Endothelial cell (in vitro differentiated cells): ENCODE measurements at regions not wholly inside any gene's neighbourhood (a gene's known extent, or its start where the extent isn't known, plus 50 kb on each side); places are given as distances from the start of the nearest gene placed in this dataset.

Source experiments
- DNase-seq: peaks from one replicate; pipeline ENCODE4 v3.0.0; 2021; ENCODE audit warnings: low spot score
- H3K27ac Mint-ChIP-seq: one replicate; pipeline ENCODE4 v1.8.0; 2021; ENCODE audit warnings: mixed read lengths, inconsistent platforms; ENCODE audit not compliant: unreplicated experiment
- H3K27me3 Mint-ChIP-seq: one replicate; pipeline ENCODE4 v1.8.0; 2021; ENCODE audit warnings: mild to moderate bottlenecking, moderate library complexity, mixed read lengths, inconsistent platforms; ENCODE audit not compliant: unreplicated experiment
- H3K36me3 Mint-ChIP-seq: one replicate; pipeline ENCODE4 v1.8.0; 2021; ENCODE audit warnings: mild to moderate bottlenecking, low read depth, mixed read lengths, inconsistent platforms; ENCODE audit not compliant: unreplicated experiment
- H3K4me1 Mint-ChIP-seq: one replicate; pipeline ENCODE4 v1.8.0; 2021; ENCODE audit warnings: mild to moderate bottlenecking, mixed read lengths, inconsistent platforms; ENCODE audit not compliant: unreplicated experiment
- H3K4me3 Mint-ChIP-seq: one replicate; pipeline ENCODE4 v1.8.0; 2021; ENCODE audit warnings: mild to moderate bottlenecking, mixed read lengths, inconsistent platforms; ENCODE audit not compliant: unreplicated experiment
- H3K9me3 Mint-ChIP-seq: one replicate; pipeline ENCODE4 v1.8.0; 2021; ENCODE audit warnings: mixed read lengths, inconsistent platforms; ENCODE audit not compliant: unreplicated experiment
- TF ChIP-seq, protein P1 (sequence below): fragments of 200-600 bp; sonication (generic); IDR thresholded peaks from one replicate; pipeline ENCODE4 v1.5.0; 2021; ENCODE audit warnings: antibody characterized with exemption; ENCODE audit not compliant: unreplicated experiment

- no peaks in the 10 kb centered on the region for H3K36me3 Mint-ChIP-seq
- DNase-seq = peak; percentile 54
- peaks cover 1% of the 10 kb centered on the region for H3K27me3 Mint-ChIP-seq
- TF ChIP-seq, protein P1, sequence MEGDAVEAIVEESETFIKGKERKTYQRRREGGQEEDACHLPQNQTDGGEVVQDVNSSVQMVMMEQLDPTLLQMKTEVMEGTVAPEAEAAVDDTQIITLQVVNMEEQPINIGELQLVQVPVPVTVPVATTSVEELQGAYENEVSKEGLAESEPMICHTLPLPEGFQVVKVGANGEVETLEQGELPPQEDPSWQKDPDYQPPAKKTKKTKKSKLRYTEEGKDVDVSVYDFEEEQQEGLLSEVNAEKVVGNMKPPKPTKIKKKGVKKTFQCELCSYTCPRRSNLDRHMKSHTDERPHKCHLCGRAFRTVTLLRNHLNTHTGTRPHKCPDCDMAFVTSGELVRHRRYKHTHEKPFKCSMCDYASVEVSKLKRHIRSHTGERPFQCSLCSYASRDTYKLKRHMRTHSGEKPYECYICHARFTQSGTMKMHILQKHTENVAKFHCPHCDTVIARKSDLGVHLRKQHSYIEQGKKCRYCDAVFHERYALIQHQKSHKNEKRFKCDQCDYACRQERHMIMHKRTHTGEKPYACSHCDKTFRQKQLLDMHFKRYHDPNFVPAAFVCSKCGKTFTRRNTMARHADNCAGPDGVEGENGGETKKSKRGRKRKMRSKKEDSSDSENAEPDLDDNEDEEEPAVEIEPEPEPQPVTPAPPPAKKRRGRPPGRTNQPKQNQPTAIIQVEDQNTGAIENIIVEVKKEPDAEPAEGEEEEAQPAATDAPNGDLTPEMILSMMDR = no peak
- no peak overlapping the region for H3K27ac Mint-ChIP-seq
- peaks cover 13% of the 10 kb centered on the region for H3K4me1 Mint-ChIP-seq
- peak overlapping the region; percentile 81 for H3K4me3 Mint-ChIP-seq
- H3K9me3 Mint-ChIP-seq = no peaks in the 10 kb centered on the region
Observed at GRCh38 chr1:88462488-88463261, 221.4 kb upstream of the PKN2 start.

GRCh38 chr1:88463401-88463985 lies 220.6 kb upstream of the PKN2 start:
- Mint-ChIP-seq H3K36me3 (no peaks in the 10 kb centered on the region), H3K27me3 (peaks cover 1% of the 10 kb centered on the region), H3K4me3 (no peak overlapping the region), H3K4me1 (peaks cover 13% of the 10 kb centered on the region), H3K9me3 (no peaks in the 10 kb centered on the region), H3K27ac (no peak overlapping the region)
- DNase-seq = no peak
- TF ChIP-seq, protein P1 = no peak

DNA sequence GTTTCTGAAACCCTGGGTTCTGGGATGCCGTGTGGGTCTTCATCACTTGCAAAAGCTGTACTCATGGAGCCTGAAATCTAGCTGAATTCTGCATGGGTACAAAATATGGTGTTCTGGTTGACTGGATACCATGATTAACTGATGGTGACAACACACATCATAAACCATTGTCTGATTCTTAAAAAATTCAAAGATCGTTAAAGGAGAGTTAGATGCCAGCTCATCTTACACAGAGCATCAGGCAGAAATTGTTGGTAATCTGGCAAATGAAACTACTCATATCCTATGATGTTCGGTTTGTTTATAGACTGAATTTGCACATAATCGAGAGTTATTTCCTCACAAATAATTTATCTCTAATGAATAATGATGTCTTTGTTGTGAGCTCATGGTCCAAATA lies 218.1 kb upstream of the PKN2 start:
- Mint-ChIP-seq H3K4me3 (no peak overlapping the region), H3K27ac (no peak overlapping the region), H3K4me1 (peaks cover 9% of the 10 kb centered on the region), H3K9me3 (no peaks in the 10 kb centered on the region), H3K36me3 (no peaks in the 10 kb centered on the region), H3K27me3 (no peaks in the 10 kb centered on the region)
- DNase-seq = no peak
- TF ChIP-seq, protein P1 = no peak

- TF ChIP-seq, protein P1 = no peak
- Mint-ChIP-seq H3K36me3 (no peaks in the 10 kb centered on the region), H3K4me3 (no peak overlapping the region), H3K4me1 (peaks cover 9% of the 10 kb centered on the region), H3K9me3 (no peaks in the 10 kb centered on the region), H3K27ac (no peak overlapping the region), H3K27me3 (no peaks in the 10 kb centered on the region)
- DNase-seq = no peak
Observed at GRCh38 chr1:88466899-88467580, 217.0 kb upstream of the PKN2 start.

GRCh38 chr1:88472298-88472697 lies 211.8 kb upstream of the PKN2 start:
- no peak overlapping the region for H3K4me3 Mint-ChIP-seq
- no peaks in the 10 kb centered on the region for H3K36me3 Mint-ChIP-seq
- H3K27me3 Mint-ChIP-seq = peaks cover 2% of the 10 kb centered on the region
- no peaks in the 10 kb centered on the region for H3K9me3 Mint-ChIP-seq
- no peak overlapping the region for H3K27ac Mint-ChIP-seq
- TF ChIP-seq, protein P1 = no peak
- DNase-seq = no peak
- no peaks in the 10 kb centered on the region for H3K4me1 Mint-ChIP-seq
